Endothelial cell of umbilical vein (primary cell): ENCODE measurements at regions not wholly inside any gene's neighbourhood (a gene's known extent, or its start where the extent isn't known, plus 50 kb on each side); places are given as distances from the start of the nearest gene placed in this dataset.

Experiments used
- CTCF ChIP-seq, 2 donors: IDR thresholded peaks; 1 replicate in 1 of 2; 2 replicates in 1 of 2; pipeline ENCODE4 v1.5.1; 2011; ENCODE audit warnings: low read length in 2 of 2, mild to moderate bottlenecking in 2 of 2, moderate library complexity in 2 of 2, control low read depth in 1 of 2, inconsistent platforms in 1 of 2, low read depth in 1 of 2; ENCODE audit not compliant: insufficient read depth in 1 of 2; ENCODE audit errors: extremely low read depth in 1 of 2
- EZH2 ChIP-seq: IDR thresholded peaks from 2 replicates; pipeline ENCODE4 v1.6.1; 2012; ENCODE audit warnings: borderline replicate concordance, low read depth, mild to moderate bottlenecking, moderate library complexity, low read length, inconsistent platforms; ENCODE audit not compliant: severe bottlenecking
- GATA2 ChIP-seq: IDR thresholded peaks from 2 replicates; pipeline ENCODE4 v1.7.0; 2011; ENCODE audit warnings: low read depth, mild to moderate bottlenecking, moderate library complexity, mixed read lengths, low read length; ENCODE audit not compliant: insufficient read length, insufficient read depth
- MAX ChIP-seq: IDR thresholded peaks from 2 replicates; pipeline ENCODE4 v1.6.1; 2011; ENCODE audit not compliant: insufficient read depth, insufficient read length
- MYC ChIP-seq: IDR thresholded peaks from one replicate; pipeline ENCODE4 v1.6.1; 2011; ENCODE audit warnings: mild to moderate bottlenecking, low read depth, low read length
- POLR2A ChIP-seq: IDR thresholded peaks from 2 replicates; pipeline ENCODE4 v1.6.1; 2012; ENCODE audit warnings: low read depth, mild to moderate bottlenecking, control low read depth, low read length
- POLR2AphosphoS5 ChIP-seq: IDR thresholded peaks from 2 replicates; pipeline ENCODE4 v1.6.1; 2012; ENCODE audit warnings: low read depth, mild to moderate bottlenecking, control low read depth, low read length, moderate library complexity; ENCODE audit not compliant: insufficient read depth

GRCh38 chr7:46357290-46357689 lies 436.2 kb upstream of the IGFBP3 start:
- TF ChIP-seq CTCF (IDR thresholded peaks at IDR 0.05; ENCODE audit: extremely low read depth in 1 of 2, insufficient read depth in 1 of 2, low read depth in 1 of 2, low read length in 2 of 2) (no peak), POLR2A (no peak), EZH2 (no peak), POLR2AphosphoS5 (no peak), MYC (no peak), GATA2 (no peak), MAX (no peak)
